Right kidney (tissue), 1 donor: ENCODE measurements at regions not wholly inside any gene's neighbourhood (a gene's known extent, or its start where the extent isn't known, plus 50 kb on each side); places are given as distances from the start of the nearest gene placed in this dataset.

ENCODE experiments used
- DNase-seq: peaks from one replicate; pipeline ENCODE4 v3.0.0-alpha.2; 2016

- no peak for DNase-seq
Measured at GRCh38 chr17:69605571-69605970, 191.1 kb downstream of the MAP2K6 start.

GRCh38 chr17:69606142-69606800, 191.8 kb downstream of the MAP2K6 start:
- DNase-seq: no peak

GRCh38 chr17:69607162-69607834, 192.8 kb downstream of the MAP2K6 start:
- peak; percentile 24 for DNase-seq

- no peak for DNase-seq
Measured at GRCh38 chr17:69608141-69608540, 193.6 kb downstream of the MAP2K6 start.

GRCh38 chr17:69608808-69609472, 194.4 kb downstream of the MAP2K6 start:
- no peak for DNase-seq

- DNase-seq: no peak
Measured at GRCh38 chr17:69609473-69610305, 195.2 kb downstream of the MAP2K6 start.

- no peak for DNase-seq
Measured at GRCh38 chr17:69620363-69620762, 205.9 kb downstream of the MAP2K6 start.

- DNase-seq: no peak
Measured at GRCh38 chr17:69625474-69625873, 211.0 kb downstream of the MAP2K6 start.

GRCh38 chr17:69630056-69630635, 215.6 kb downstream of the MAP2K6 start:
- no peak for DNase-seq

GRCh38 chr17:69634844-69635243, 220.3 kb downstream of the MAP2K6 start:
- no peak for DNase-seq

GRCh38 chr17:69637446-69638156, 223.1 kb downstream of the MAP2K6 start:
- no peak for DNase-seq

- no peak for DNase-seq
Measured at GRCh38 chr17:69639096-69639495, 224.6 kb downstream of the MAP2K6 start.

- no peak for DNase-seq
Measured at GRCh38 chr17:69640073-69640472, 225.6 kb downstream of the MAP2K6 start.

- no peak for DNase-seq
Measured at GRCh38 chr17:69643686-69644085, 229.2 kb downstream of the MAP2K6 start.

- no peak for DNase-seq
Measured at GRCh38 chr17:69646729-69647128, 232.2 kb downstream of the MAP2K6 start.

- no peak for DNase-seq
Measured at GRCh38 chr17:69650881-69651280, 236.4 kb downstream of the MAP2K6 start.

GRCh38 chr17:69651921-69652320, 237.4 kb downstream of the MAP2K6 start:
- no peak for DNase-seq

- no peak for DNase-seq
Measured at GRCh38 chr17:69654981-69655855, 240.7 kb downstream of the MAP2K6 start.

- DNase-seq: no peak
Measured at GRCh38 chr17:69655902-69656301, 241.4 kb downstream of the MAP2K6 start.

- no peak for DNase-seq
Measured at GRCh38 chr17:69669441-69670178, 255.1 kb downstream of the MAP2K6 start.
